WTC11 (cell line): ENCODE measurements at regions not wholly inside any gene's neighbourhood (a gene's known extent, or its start where the extent isn't known, plus 50 kb on each side); places are given as distances from the start of the nearest gene placed in this dataset.
A peak's percentile ranks its signal among the peaks of the same experiment; 100 is the strongest.

ENCODE experiments used
- ATAC-seq: fragments of 200-7000 bp; cut with Tn5 transposase; 2 replicates; pipeline ENCODE4 v1.10.0; 2021; ENCODE audit warnings: mild to moderate bottlenecking, moderate library complexity
- CTCF ChIA-PET: fragments of 300-600 bp; sonication (Branson Sonifier 250); formaldehyde crosslinking; loops from one replicate; lab custom pipeline; 2021; ENCODE audit warnings: antibody characterized with exemption; lab: Charles Lee
- POLR2A ChIA-PET: fragments of 350-600 bp; sonication (Branson Sonifier 250); formaldehyde crosslinking; loops from one replicate; lab custom pipeline; 2021; ENCODE audit warnings: antibody characterized with exemption; lab: Charles Lee
- DNase-seq: peaks from one replicate; pipeline ENCODE4 v3.0.0; 2021; ENCODE audit warnings: low spot score
- H3K27ac Mint-ChIP-seq: 2 replicates; pipeline ENCODE4 v1.8.0; 2021; ENCODE audit warnings: mixed read lengths
- H3K27me3 Mint-ChIP-seq: 2 replicates; pipeline ENCODE4 v1.8.0; 2021; ENCODE audit warnings: low read depth, mild to moderate bottlenecking, moderate library complexity, mixed read lengths
- H3K36me3 Mint-ChIP-seq: 2 replicates; pipeline ENCODE4 v1.8.0; 2021; ENCODE audit warnings: mixed read lengths
- H3K4me1 Mint-ChIP-seq: 2 replicates; pipeline ENCODE4 v1.8.0; 2022; ENCODE audit warnings: mixed read lengths
- H3K4me3 Mint-ChIP-seq: 2 replicates; pipeline ENCODE4 v1.8.0; 2021; ENCODE audit warnings: mild to moderate bottlenecking, moderate library complexity, mixed read lengths
- H3K9me3 Mint-ChIP-seq: 2 replicates; pipeline ENCODE4 v1.8.0; 2021; ENCODE audit warnings: mixed read lengths
- ATF1 ChIP-seq: sonication (generic); formaldehyde crosslinking; IDR thresholded peaks from 2 replicates; pipeline ENCODE4 v1.8.1; 2023; ENCODE audit warnings: mild to moderate bottlenecking, moderate library complexity, missing genetic modification reagents
- ATF3 ChIP-seq: sonication (generic); formaldehyde crosslinking; conservative IDR thresholded peaks from 2 replicates; pipeline ENCODE4 v1.8.1; 2022; ENCODE audit warnings: mild to moderate bottlenecking, missing genetic modification reagents
- FOXP4 ChIP-seq: sonication (generic); formaldehyde crosslinking; IDR thresholded peaks from 2 replicates; pipeline ENCODE4 v1.8.0; 2022; ENCODE audit warnings: mild to moderate bottlenecking, missing genetic modification reagents
- HMGXB4 ChIP-seq: sonication (generic); formaldehyde crosslinking; IDR thresholded peaks from 2 replicates; pipeline ENCODE4 v1.8.1; 2023; ENCODE audit warnings: mild to moderate bottlenecking, moderate library complexity, missing genetic modification reagents
- JAZF1 ChIP-seq: fragments of 250-450 bp; sonication (Bioruptor Pico); IDR thresholded peaks from 2 replicates; pipeline ENCODE4 v1.9.0; 2021; ENCODE audit warnings: moderate library complexity, mild to moderate bottlenecking, inconsistent platforms
- JUN ChIP-seq: sonication (generic); formaldehyde crosslinking; IDR thresholded peaks from 2 replicates; pipeline ENCODE4 v1.8.0; 2023; ENCODE audit warnings: mild to moderate bottlenecking, missing genetic modification reagents
- KAT7 ChIP-seq: sonication (generic); formaldehyde crosslinking; IDR thresholded peaks from 2 replicates; pipeline ENCODE4 v1.8.1; 2023; ENCODE audit warnings: missing genetic modification reagents, mild to moderate bottlenecking, borderline replicate concordance
- MXD4 ChIP-seq: fragments of 250-450 bp; sonication (Bioruptor Pico); IDR thresholded peaks from 2 replicates; pipeline ENCODE4 v1.8.0; 2021; ENCODE audit warnings: mild to moderate bottlenecking, moderate library complexity, borderline replicate concordance
- NFYB ChIP-seq: sonication (generic); formaldehyde crosslinking; conservative IDR thresholded peaks from 2 replicates; pipeline ENCODE4 v1.8.0; 2022; ENCODE audit warnings: low read depth, missing genetic modification reagents
- NR1H2 ChIP-seq: sonication (generic); formaldehyde crosslinking; IDR thresholded peaks from 2 replicates; pipeline ENCODE4 v1.9.0; 2021; ENCODE audit warnings: mild to moderate bottlenecking, moderate library complexity, missing genetic modification reagents
- NR3C1 ChIP-seq: sonication (generic); formaldehyde crosslinking; conservative IDR thresholded peaks from 2 replicates; pipeline ENCODE4 v1.8.1; 2023; ENCODE audit warnings: low read depth, mild to moderate bottlenecking, missing genetic modification reagents
- SMAD4 ChIP-seq: sonication (generic); formaldehyde crosslinking; IDR thresholded peaks from 2 replicates; pipeline ENCODE4 v1.8.0; 2022; ENCODE audit warnings: mild to moderate bottlenecking, missing genetic modification reagents
- ZNF121 ChIP-seq: sonication (generic); formaldehyde crosslinking; IDR thresholded peaks from 2 replicates; pipeline ENCODE4 v1.8.0; 2023; ENCODE audit warnings: missing genetic modification reagents
- TF ChIP-seq, protein P1 (sequence below): sonication (generic); formaldehyde crosslinking; IDR thresholded peaks from 2 replicates; pipeline ENCODE4 v1.8.0; 2022; ENCODE audit warnings: mild to moderate bottlenecking, missing genetic modification reagents
- TF ChIP-seq, protein P2 (sequence below): sonication (generic); formaldehyde crosslinking; IDR thresholded peaks from 2 replicates; pipeline ENCODE4 v1.8.1; 2023; ENCODE audit warnings: mild to moderate bottlenecking, missing genetic modification reagents
- TF ChIP-seq, protein P3 (sequence below): sonication (generic); formaldehyde crosslinking; IDR thresholded peaks from 2 replicates; pipeline ENCODE4 v1.8.1; 2022; ENCODE audit warnings: low read depth, missing genetic modification reagents, borderline replicate concordance
- TF ChIP-seq, protein P4 (sequence below): sonication (generic); formaldehyde crosslinking; IDR thresholded peaks from 2 replicates; pipeline ENCODE4 v1.8.0; 2022; ENCODE audit warnings: missing genetic modification reagents
- TF ChIP-seq, protein P5 (sequence below): sonication (generic); formaldehyde crosslinking; IDR thresholded peaks from 2 replicates; pipeline ENCODE4 v1.8.1; 2023; ENCODE audit warnings: mild to moderate bottlenecking, missing genetic modification reagents, moderate library complexity

DNA sequence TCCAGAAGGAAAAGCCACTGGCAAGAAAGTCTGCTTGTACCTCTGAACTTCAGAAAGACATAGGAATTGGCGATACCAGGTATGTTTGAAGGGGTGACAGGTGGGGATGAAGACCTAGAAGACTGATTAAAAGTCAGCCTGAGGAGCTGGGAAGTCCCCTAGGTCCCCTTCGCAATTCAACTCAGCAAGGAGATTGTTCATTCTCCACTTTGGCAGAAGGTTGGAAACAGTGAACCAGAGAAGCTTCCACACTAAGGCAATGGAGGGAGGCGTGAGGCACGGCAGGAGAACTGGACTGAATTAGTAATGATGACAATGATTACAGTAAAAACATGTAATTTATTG, 240.3 kb upstream of the TMPO start (continued):
- TF ChIP-seq NR1H2 (CRISPR knock-in tag), result no peak
- TF ChIP-seq HMGXB4 (CRISPR knock-in tag), result no peak
- TF ChIP-seq NR3C1 (CRISPR knock-in tag), result no peak
- TF ChIP-seq ATF1 (CRISPR knock-in tag), result no peak
- no peak for TF ChIP-seq JUN (CRISPR knock-in tag)
- TF ChIP-seq JAZF1 (CRISPR knock-in tag), result no peak
- TF ChIP-seq MXD4 (CRISPR knock-in tag), result no peak
- TF ChIP-seq, protein P1, sequence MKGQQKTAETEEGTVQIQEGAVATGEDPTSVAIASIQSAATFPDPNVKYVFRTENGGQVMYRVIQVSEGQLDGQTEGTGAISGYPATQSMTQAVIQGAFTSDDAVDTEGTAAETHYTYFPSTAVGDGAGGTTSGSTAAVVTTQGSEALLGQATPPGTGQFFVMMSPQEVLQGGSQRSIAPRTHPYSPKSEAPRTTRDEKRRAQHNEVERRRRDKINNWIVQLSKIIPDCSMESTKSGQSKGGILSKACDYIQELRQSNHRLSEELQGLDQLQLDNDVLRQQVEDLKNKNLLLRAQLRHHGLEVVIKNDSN (CRISPR knock-in tag), result no peak
- TF ChIP-seq, protein P2, sequence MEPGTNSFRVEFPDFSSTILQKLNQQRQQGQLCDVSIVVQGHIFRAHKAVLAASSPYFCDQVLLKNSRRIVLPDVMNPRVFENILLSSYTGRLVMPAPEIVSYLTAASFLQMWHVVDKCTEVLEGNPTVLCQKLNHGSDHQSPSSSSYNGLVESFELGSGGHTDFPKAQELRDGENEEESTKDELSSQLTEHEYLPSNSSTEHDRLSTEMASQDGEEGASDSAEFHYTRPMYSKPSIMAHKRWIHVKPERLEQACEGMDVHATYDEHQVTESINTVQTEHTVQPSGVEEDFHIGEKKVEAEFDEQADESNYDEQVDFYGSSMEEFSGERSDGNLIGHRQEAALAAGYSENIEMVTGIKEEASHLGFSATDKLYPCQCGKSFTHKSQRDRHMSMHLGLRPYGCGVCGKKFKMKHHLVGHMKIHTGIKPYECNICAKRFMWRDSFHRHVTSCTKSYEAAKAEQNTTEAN (CRISPR knock-in tag), result no peak
- TF ChIP-seq, protein P3, sequence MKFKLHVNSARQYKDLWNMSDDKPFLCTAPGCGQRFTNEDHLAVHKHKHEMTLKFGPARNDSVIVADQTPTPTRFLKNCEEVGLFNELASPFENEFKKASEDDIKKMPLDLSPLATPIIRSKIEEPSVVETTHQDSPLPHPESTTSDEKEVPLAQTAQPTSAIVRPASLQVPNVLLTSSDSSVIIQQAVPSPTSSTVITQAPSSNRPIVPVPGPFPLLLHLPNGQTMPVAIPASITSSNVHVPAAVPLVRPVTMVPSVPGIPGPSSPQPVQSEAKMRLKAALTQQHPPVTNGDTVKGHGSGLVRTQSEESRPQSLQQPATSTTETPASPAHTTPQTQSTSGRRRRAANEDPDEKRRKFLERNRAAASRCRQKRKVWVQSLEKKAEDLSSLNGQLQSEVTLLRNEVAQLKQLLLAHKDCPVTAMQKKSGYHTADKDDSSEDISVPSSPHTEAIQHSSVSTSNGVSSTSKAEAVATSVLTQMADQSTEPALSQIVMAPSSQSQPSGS, result no peak
- no peak for TF ChIP-seq SMAD4 (CRISPR knock-in tag)
- no peak for TF ChIP-seq NFYB (CRISPR knock-in tag)

DNA sequence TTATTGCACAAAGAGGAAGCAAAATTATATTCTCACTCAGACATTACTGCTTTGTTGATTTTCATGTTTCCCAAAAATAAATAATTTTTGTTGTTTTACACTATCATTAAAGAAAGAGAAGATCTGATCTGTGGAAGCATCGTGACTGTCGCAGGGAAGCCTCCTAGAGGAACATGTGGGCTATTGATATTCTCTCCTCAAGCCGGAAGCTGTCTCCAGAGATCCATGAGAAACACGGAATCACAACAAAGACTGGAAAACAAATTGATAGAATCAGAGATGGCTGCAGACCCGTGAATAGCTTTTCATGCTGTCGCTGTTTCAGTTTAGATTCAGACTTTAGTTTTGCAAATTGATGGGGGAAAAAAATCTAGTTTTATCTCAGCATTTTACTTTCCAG, 235.2 kb upstream of the TMPO start:
- ChIA-PET POLR2A (no interaction called here), CTCF (interaction anchor here (1.0 to 1.4 kb wide), 2 partner anchors 12 to 53 kb away, joined by 3 to 4 read pairs; no protein-coding TSS in a partner anchor)
- DNase-seq (no peak), ATAC-seq (peak; percentile 20; the same call in 1 of the 2 replicates)
- Mint-ChIP-seq H3K4me3 (no peak overlapping the region), H3K27ac (no peak overlapping the region), H3K27me3 (no peaks in the 10 kb centered on the region), H3K9me3 (no peaks in the 10 kb centered on the region; the same call in 1 of the 2 replicates), H3K4me1 (peaks cover 16% of the 10 kb centered on the region), H3K36me3 (no peaks in the 10 kb centered on the region)
- TF ChIP-seq FOXP4 (CRISPR knock-in tag) (no peak), MXD4 (CRISPR knock-in tag) (no peak)
- TF ChIP-seq, protein P1 (CRISPR knock-in tag), result no peak

GRCh38 chr12:98280621-98281020, 234.8 kb upstream of the TMPO start:
- POLR2A ChIA-PET, result no interaction called here
- no peaks in the 10 kb centered on the region for H3K36me3 Mint-ChIP-seq
- peaks cover 16% of the 10 kb centered on the region for H3K4me1 Mint-ChIP-seq
- H3K9me3 Mint-ChIP-seq, result no peaks in the 10 kb centered on the region; the same call in 1 of the 2 replicates
- CTCF ChIA-PET, result interaction anchor here (1.0 to 1.4 kb wide), 2 partner anchors 11 to 54 kb away, joined by 3 to 4 read pairs; no protein-coding TSS in a partner anchor
- ATAC-seq (no peak), DNase-seq (no peak)
- H3K27ac Mint-ChIP-seq, result no peak overlapping the region
- no peaks in the 10 kb centered on the region for H3K27me3 Mint-ChIP-seq
- no peak overlapping the region for H3K4me3 Mint-ChIP-seq
- TF ChIP-seq, protein P4, sequence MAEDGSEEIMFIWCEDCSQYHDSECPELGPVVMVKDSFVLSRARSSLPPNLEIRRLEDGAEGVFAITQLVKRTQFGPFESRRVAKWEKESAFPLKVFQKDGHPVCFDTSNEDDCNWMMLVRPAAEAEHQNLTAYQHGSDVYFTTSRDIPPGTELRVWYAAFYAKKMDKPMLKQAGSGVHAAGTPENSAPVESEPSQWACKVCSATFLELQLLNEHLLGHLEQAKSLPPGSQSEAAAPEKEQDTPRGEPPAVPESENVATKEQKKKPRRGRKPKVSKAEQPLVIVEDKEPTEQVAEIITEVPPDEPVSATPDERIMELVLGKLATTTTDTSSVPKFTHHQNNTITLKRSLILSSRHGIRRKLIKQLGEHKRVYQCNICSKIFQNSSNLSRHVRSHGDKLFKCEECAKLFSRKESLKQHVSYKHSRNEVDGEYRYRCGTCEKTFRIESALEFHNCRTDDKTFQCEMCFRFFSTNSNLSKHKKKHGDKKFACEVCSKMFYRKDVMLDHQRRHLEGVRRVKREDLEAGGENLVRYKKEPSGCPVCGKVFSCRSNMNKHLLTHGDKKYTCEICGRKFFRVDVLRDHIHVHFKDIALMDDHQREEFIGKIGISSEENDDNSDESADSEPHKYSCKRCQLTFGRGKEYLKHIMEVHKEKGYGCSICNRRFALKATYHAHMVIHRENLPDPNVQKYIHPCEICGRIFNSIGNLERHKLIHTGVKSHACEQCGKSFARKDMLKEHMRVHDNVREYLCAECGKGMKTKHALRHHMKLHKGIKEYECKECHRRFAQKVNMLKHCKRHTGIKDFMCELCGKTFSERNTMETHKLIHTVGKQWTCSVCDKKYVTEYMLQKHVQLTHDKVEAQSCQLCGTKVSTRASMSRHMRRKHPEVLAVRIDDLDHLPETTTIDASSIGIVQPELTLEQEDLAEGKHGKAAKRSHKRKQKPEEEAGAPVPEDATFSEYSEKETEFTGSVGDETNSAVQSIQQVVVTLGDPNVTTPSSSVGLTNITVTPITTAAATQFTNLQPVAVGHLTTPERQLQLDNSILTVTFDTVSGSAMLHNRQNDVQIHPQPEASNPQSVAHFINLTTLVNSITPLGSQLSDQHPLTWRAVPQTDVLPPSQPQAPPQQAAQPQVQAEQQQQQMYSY (CRISPR knock-in tag), result no peak
- TF ChIP-seq KAT7 (CRISPR knock-in tag), result no peak
- no peak for TF ChIP-seq ATF3 (CRISPR knock-in tag)
- TF ChIP-seq, protein P5, sequence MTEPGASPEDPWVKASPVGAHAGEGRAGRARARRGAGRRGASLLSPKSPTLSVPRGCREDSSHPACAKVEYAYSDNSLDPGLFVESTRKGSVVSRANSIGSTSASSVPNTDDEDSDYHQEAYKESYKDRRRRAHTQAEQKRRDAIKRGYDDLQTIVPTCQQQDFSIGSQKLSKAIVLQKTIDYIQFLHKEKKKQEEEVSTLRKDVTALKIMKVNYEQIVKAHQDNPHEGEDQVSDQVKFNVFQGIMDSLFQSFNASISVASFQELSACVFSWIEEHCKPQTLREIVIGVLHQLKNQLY, result no peak
- TF ChIP-seq HMGXB4 (CRISPR knock-in tag), result no peak
- no peak for TF ChIP-seq ZNF121 (CRISPR knock-in tag)
- no peak for TF ChIP-seq ATF1 (CRISPR knock-in tag)
